ENCODE measurements at regions not wholly inside any gene's neighbourhood (a gene's known extent, or its start where the extent isn't known, plus 50 kb on each side); places are given as distances from the start of the nearest gene placed in this dataset.

DNA sequence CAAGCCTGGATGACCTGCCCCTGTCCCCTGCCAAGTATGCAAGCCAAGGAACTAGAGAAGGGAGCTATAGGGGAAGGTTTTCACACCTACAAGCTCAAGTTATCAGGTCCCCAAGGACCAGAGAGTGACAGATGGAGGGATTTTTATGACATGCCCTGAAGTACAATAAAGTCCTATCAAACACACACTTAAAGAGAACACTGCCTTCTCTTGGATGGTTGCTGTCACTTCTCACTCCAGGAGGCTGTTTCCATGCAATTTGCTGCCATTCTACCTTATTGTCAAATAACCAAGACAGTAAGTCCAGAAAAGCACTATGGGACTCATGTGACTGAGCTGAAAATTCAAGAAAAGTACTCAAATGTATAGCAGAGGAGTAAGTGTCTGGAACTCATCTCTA is 76.6 kb upstream of the DDX18 start:
- Histone ChIP-seq H3K9me3 (ENCODE audit: control insufficient read depth, insufficient read depth, low read length) (peaks cover 2% of the 10 kb centered on the region; the same call in 1 of the 2 replicates), H3K27me3 (ENCODE audit: control insufficient read depth, insufficient read depth, low read length) (no peaks in the 10 kb centered on the region), H3K4me1 (ENCODE audit: control insufficient read depth, insufficient read depth, low read length) (no peaks in the 10 kb centered on the region), H3K9me1 (ENCODE audit: insufficient read depth, low read length) (no peaks in the 10 kb centered on the region), H3K56ac (ENCODE audit: extremely low read depth, insufficient read depth, low read length) (no peak overlapping the region), H2BK20ac (ENCODE audit: low read depth, low read length) (no peak overlapping the region), H4K20me1 (ENCODE audit: insufficient read depth, low read length) (no peaks in the 10 kb centered on the region), H2AFZ (replicated peaks; ENCODE audit: low read length, poor library complexity) (no peak overlapping the region), H4K5ac (ENCODE audit: low read depth, low read length) (no peak overlapping the region), H2AK9ac (replicated peaks; ENCODE audit: low read depth, low read length, poor library complexity) (no peak overlapping the region), H3K4ac (ENCODE audit: low read depth, low read length) (no peak overlapping the region), H2BK120ac (ENCODE audit: low read depth, low read length) (no peak overlapping the region), H3K27ac (ENCODE audit: insufficient read depth, low read length) (no peak overlapping the region), H4K8ac (ENCODE audit: low read depth in 2 of 2, low read length in 2 of 2) (no peak overlapping the region), H4K91ac (ENCODE audit: insufficient read depth, low read depth, low read length) (no peak overlapping the region), H3K79me1 (ENCODE audit: low read depth in 1 of 2, low read length in 2 of 2) (no peaks in the 10 kb centered on the region), H3K4me2 (ENCODE audit: low read depth, low read length) (no peak overlapping the region), H3K4me3 (ENCODE audit: insufficient read depth, low read depth, low read length) (no peak overlapping the region), H3K23ac (ENCODE audit: low read depth, low read length) (no peak overlapping the region), H3K36me3 (ENCODE audit: control insufficient read depth, insufficient read depth, low read length) (no peaks in the 10 kb centered on the region), H3K9ac (ENCODE audit: low read depth, low read length) (no peak overlapping the region), H2BK15ac (ENCODE audit: low read depth, low read length) (no peak overlapping the region), H3K14ac (replicated peaks; ENCODE audit: low read depth, low read length) (no peak overlapping the region), H3K18ac (ENCODE audit: low read depth, low read length) (no peak overlapping the region), H2BK5ac (ENCODE audit: low read depth, low read length, poor library complexity, severe bottlenecking) (no peak overlapping the region), H2AK5ac (ENCODE audit: low read depth, low read length) (no peak overlapping the region)
- no TSS peak for BruUV-seq (replicated peaks)
- ATAC-seq (ENCODE audit: low read depth) (no peak), DNase-seq (no peak)
- intact Hi-C loops (cut with micrococcal nuclease): no loop called here
- ChIA-PET CTCF (no interaction called here), POLR2A (ENCODE audit: unreplicated experiment) (no interaction called here)
- TF ChIP-seq BHLHE40 (IDR thresholded peaks at IDR 0.05; ENCODE audit: low read depth, low read length) (no peak), SMC3 (IDR thresholded peaks at IDR 0.05; ENCODE audit: low read depth, low read length) (no peak), MAZ (IDR thresholded peaks at IDR 0.05; ENCODE audit: borderline replicate concordance, low read depth, low read length) (no peak), MAFK (IDR thresholded peaks at IDR 0.05; ENCODE audit: low read depth, low read length) (no peak), CHD1 (IDR thresholded peaks at IDR 0.05; ENCODE audit: low read depth, low read length) (no peak), MXI1 (IDR thresholded peaks at IDR 0.05; ENCODE audit: borderline replicate concordance, low read depth, low read length) (no peak), ELK1 (IDR thresholded peaks at IDR 0.05; ENCODE audit: borderline replicate concordance, low read depth, low read length) (no peak)
- in situ Hi-C loops (cut with MboI; ENCODE audit: low sequenced_read_pairs): no loop called here
- dilution Hi-C loops (cut with HindIII; ENCODE audit: low sequenced_read_pairs, unreplicated experiment): no loop called here
